ENCODE measurements at regions not wholly inside any gene's neighbourhood (a gene's known extent, or its start where the extent isn't known, plus 50 kb on each side); places are given as distances from the start of the nearest gene placed in this dataset.

DNA sequence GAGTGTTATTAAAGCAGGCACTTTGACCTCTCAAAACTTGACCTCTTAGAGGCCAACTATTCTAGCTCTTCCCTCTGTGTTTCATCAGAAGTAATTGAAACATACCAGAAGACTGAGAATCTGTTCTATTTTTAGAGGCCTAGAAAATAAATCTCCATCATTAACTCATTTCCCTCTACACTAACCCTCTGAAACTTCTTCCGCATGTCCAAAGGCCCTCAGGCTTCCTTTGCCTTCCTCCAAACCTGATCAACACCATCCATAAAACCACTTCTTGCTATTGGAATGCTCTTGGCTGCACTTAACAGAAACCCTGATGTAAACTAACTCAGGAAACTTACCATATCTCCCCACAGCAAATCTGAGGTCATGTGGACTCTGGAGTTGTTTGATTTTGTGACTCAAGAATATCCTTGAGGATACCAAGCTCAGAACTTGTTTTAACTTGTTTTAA, 196.4 kb downstream of the RPAP3 start:
- Mint-ChIP-seq H3K27me3 (ENCODE audit: insufficient read depth) (peaks cover 6% of the 10 kb centered on the region), H3K4me1 (no peaks in the 10 kb centered on the region), H3K27ac (no peak overlapping the region), H3K9me3 (peaks cover 30% of the 10 kb centered on the region), H3K36me3 (ENCODE audit: low read depth) (no peaks in the 10 kb centered on the region), H3K4me3 (no peak overlapping the region)
- Histone ChIP-seq H3K9ac (ENCODE audit: extremely low read depth, low read length, poor library complexity, severe bottlenecking) (no peak overlapping the region), H3K4me1 (ENCODE audit: control insufficient read depth, insufficient read depth, low read length) (no peaks in the 10 kb centered on the region), H3K36me3 (ENCODE audit: control insufficient read depth, insufficient read depth, low read length) (no peaks in the 10 kb centered on the region), H3K9me3 (ENCODE audit: control insufficient read depth, low read length) (peaks cover 6% of the 10 kb centered on the region), H3K27me3 (ENCODE audit: control insufficient read depth, insufficient read depth, low read length, poor library complexity, severe bottlenecking) (no peaks in the 10 kb centered on the region), H3K4me3 (ENCODE audit: low read length) (no peak overlapping the region), H3K27ac (ENCODE audit: low read depth, low read length) (no peak overlapping the region)
- 88 to 100% methylated on average over 1 of the region's 1 CpG for WGBS, 2 experiments (ENCODE audit: insufficient coverage in 1 of 2, insufficient read length in 1 of 2)
- DNase-seq, result no peak
- TF ChIP-seq, protein P1, sequence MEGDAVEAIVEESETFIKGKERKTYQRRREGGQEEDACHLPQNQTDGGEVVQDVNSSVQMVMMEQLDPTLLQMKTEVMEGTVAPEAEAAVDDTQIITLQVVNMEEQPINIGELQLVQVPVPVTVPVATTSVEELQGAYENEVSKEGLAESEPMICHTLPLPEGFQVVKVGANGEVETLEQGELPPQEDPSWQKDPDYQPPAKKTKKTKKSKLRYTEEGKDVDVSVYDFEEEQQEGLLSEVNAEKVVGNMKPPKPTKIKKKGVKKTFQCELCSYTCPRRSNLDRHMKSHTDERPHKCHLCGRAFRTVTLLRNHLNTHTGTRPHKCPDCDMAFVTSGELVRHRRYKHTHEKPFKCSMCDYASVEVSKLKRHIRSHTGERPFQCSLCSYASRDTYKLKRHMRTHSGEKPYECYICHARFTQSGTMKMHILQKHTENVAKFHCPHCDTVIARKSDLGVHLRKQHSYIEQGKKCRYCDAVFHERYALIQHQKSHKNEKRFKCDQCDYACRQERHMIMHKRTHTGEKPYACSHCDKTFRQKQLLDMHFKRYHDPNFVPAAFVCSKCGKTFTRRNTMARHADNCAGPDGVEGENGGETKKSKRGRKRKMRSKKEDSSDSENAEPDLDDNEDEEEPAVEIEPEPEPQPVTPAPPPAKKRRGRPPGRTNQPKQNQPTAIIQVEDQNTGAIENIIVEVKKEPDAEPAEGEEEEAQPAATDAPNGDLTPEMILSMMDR (conservative IDR thresholded peaks at IDR 0.05), result no peak

DNA sequence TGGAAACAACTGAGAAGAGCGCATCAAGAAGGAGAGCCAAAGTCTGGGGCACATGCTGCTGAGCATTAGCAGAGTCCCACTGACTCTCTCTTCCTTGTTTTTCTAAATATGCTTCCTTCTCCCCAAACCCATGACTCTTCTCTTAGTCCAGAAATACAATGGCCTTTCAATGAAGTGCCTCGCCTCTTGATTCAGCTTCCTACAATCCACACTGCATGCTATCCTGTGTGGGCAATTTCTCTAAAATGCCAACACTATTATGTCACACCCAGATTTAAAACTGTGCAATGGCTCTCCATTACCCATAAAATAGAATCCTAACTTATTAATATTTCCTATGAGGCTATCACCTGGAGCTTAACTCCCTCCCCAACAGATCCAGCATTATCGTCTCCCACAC, 198.6 kb downstream of the RPAP3 start:
- no peaks in the 10 kb centered on the region for H3K27me3 ChIP-seq (ENCODE audit: control insufficient read depth, insufficient read depth, low read length, poor library complexity, severe bottlenecking)
- no peak overlapping the region for H3K4me3 ChIP-seq (ENCODE audit: low read length)
- DNase-seq, result no peak
- 82 to 87% methylated on average over 3 of the region's 3 CpGs for WGBS, 2 experiments (ENCODE audit: insufficient coverage in 1 of 2, insufficient read length in 1 of 2)
- no peaks in the 10 kb centered on the region for H3K36me3 ChIP-seq (ENCODE audit: control insufficient read depth, insufficient read depth, low read length)
- TF ChIP-seq, protein P1 (conservative IDR thresholded peaks at IDR 0.05), result no peak
- H3K27ac ChIP-seq (ENCODE audit: low read depth, low read length), result no peak overlapping the region
- H3K9me3 ChIP-seq (ENCODE audit: control insufficient read depth, low read length), result no peaks in the 10 kb centered on the region
- Mint-ChIP-seq H3K4me1 (no peaks in the 10 kb centered on the region), H3K4me3 (no peak overlapping the region), H3K36me3 (ENCODE audit: low read depth) (no peaks in the 10 kb centered on the region), H3K27ac (no peak overlapping the region), H3K27me3 (ENCODE audit: insufficient read depth) (peaks cover 6% of the 10 kb centered on the region), H3K9me3 (peaks cover 24% of the 10 kb centered on the region)
- no peak overlapping the region for H3K9ac ChIP-seq (ENCODE audit: extremely low read depth, low read length, poor library complexity, severe bottlenecking)
- H3K4me1 ChIP-seq (ENCODE audit: control insufficient read depth, insufficient read depth, low read length), result no peaks in the 10 kb centered on the region

DNA sequence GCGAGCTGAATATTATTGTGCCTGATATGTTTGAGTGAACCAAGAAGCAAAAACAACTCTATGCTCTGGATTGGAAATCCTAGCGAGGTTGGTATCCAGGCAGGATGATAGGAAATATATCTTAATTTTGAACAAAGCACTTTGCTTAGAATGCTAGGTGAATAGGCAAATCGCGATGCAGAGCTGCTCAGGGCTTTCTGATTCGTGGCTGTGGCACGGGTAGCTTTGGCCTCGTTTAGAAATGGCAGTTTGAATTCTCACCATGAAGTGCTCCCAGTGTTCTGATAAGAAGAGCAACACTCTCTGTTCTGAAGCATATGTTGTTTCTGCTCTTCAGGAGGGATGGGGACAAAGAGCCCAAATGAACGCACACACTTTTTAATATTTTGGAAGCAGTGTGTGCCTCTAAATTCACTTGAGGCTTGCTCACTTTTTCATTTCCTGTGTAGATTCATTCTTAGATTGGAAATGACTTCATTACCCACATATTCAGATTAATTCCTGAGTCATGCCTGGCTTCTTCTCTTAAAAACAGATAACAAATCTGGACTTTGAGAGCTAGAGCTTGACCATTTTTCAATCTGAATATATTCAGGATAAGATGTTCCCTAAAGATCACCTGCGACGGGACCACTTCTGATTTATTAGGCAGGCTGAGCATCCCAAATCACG, 200.9 kb downstream of the RPAP3 start:
- no peak for DNase-seq
- TF ChIP-seq, protein P1 (conservative IDR thresholded peaks at IDR 0.05), result no peak
- Mint-ChIP-seq H3K27ac (no peak overlapping the region), H3K36me3 (ENCODE audit: low read depth) (no peaks in the 10 kb centered on the region), H3K9me3 (peaks cover 16% of the 10 kb centered on the region), H3K4me3 (no peak overlapping the region), H3K27me3 (ENCODE audit: insufficient read depth) (peaks cover 6% of the 10 kb centered on the region), H3K4me1 (no peaks in the 10 kb centered on the region)
- no peaks in the 10 kb centered on the region for H3K27me3 ChIP-seq (ENCODE audit: control insufficient read depth, insufficient read depth, low read length, poor library complexity, severe bottlenecking)
- H3K9me3 ChIP-seq (ENCODE audit: control insufficient read depth, low read length), result no peaks in the 10 kb centered on the region
- no peak overlapping the region for H3K9ac ChIP-seq (ENCODE audit: extremely low read depth, low read length, poor library complexity, severe bottlenecking)
- H3K36me3 ChIP-seq (ENCODE audit: control insufficient read depth, insufficient read depth, low read length), result no peaks in the 10 kb centered on the region
- 90 to 95% methylated on average over 11 of the region's 11 CpGs for WGBS, 2 experiments (ENCODE audit: insufficient coverage in 1 of 2, insufficient read length in 1 of 2)
- no peaks in the 10 kb centered on the region for H3K4me1 ChIP-seq (ENCODE audit: control insufficient read depth, insufficient read depth, low read length)
- H3K27ac ChIP-seq (ENCODE audit: low read depth, low read length), result no peak overlapping the region
- H3K4me3 ChIP-seq (ENCODE audit: low read length), result no peak overlapping the region

All from endodermal cell (in vitro differentiated cells).